Right lobe of liver (tissue), 4 donors: ENCODE measurements at regions not wholly inside any gene's neighbourhood (a gene's known extent, or its start where the extent isn't known, plus 50 kb on each side); places are given as distances from the start of the nearest gene placed in this dataset.

Source experiments
- POLR2A ChIP-seq: fragments of 450-650 bp; IDR thresholded peaks from one replicate; pipeline ENCODE4 v1.6.1; 2017; ENCODE audit warnings: antibody characterized with exemption, mild to moderate bottlenecking
- TF ChIP-seq, protein P1 (sequence below), 4 donors: fragments of 200-600 bp in 3 of 4; fragments of 450-650 bp in 1 of 4; IDR thresholded peaks; one replicate each; pipeline versions ENCODE4 v1.5.1 to v1.8.0; 2016 to 2022; ENCODE audit warnings: antibody characterized with exemption in 4 of 4, mild to moderate bottlenecking in 2 of 4
- donor health status: DM: no; HTN: no; CAD: no.
- donor health status: DM: no; HTN: no; CAD: no.
- donor health status: DM: no; HTN: yes; CAD: no.

DNA sequence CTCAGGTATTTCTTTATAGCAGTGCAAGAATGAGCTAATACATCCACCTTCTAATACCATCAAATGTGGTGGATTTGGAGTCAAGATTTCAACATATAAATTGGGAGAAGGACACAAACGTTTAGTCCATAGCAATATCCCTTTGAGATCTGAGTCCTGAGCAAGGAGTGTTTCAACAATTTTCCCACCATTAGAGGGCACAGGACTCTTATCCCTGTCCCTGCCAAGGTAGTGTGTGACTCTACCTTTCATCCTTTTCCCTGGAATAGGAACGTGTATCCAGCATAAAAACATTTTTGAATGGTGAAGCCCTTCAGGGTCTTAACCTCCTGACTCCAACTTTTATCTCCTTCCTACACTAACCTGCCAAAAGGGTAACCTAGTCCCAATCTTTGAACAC lies 181.3 kb upstream of the SRD5A2 start:
- TF ChIP-seq POLR2A: no peak
- TF ChIP-seq, protein P1, sequence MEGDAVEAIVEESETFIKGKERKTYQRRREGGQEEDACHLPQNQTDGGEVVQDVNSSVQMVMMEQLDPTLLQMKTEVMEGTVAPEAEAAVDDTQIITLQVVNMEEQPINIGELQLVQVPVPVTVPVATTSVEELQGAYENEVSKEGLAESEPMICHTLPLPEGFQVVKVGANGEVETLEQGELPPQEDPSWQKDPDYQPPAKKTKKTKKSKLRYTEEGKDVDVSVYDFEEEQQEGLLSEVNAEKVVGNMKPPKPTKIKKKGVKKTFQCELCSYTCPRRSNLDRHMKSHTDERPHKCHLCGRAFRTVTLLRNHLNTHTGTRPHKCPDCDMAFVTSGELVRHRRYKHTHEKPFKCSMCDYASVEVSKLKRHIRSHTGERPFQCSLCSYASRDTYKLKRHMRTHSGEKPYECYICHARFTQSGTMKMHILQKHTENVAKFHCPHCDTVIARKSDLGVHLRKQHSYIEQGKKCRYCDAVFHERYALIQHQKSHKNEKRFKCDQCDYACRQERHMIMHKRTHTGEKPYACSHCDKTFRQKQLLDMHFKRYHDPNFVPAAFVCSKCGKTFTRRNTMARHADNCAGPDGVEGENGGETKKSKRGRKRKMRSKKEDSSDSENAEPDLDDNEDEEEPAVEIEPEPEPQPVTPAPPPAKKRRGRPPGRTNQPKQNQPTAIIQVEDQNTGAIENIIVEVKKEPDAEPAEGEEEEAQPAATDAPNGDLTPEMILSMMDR (IDR thresholded peaks at IDR 0.05): peak in 2 of 4 donors; percentile 11 to 18
